HG03095 (cell line): ENCODE measurements at regions not wholly inside any gene's neighbourhood (a gene's known extent, or its start where the extent isn't known, plus 50 kb on each side); places are given as distances from the start of the nearest gene placed in this dataset.
A peak's percentile ranks its signal among the peaks of the same experiment; 100 is the strongest.
"Not testable (repeated sequence)": the region's sequence is repeated elsewhere in the genome, so short reads cannot be mapped to it uniquely, and the experiment has no call there.

Source experiments
- ATAC-seq: cut with Tn5 transposase; IDR thresholded peaks from one replicate; pipeline ENCODE4 v1.9.1; 2021; ENCODE audit warnings: moderate library complexity; ENCODE audit not compliant: unreplicated experiment

GRCh38 chr13:79190932-79191331 lies 215.1 kb downstream of the RBM26 start:
- ATAC-seq: peak; percentile 34

- no peak for ATAC-seq
These were observed 218.0 kb downstream of the RBM26 start for GRCh38 chr13:79187917-79188690.

GRCh38 chr13:79185580-79185979 lies 220.5 kb downstream of the RBM26 start:
- ATAC-seq: no peak

- no peak for ATAC-seq
These were observed 222.8 kb downstream of the RBM26 start for GRCh38 chr13:79183231-79183630.

GRCh38 chr13:79173691-79174090 lies 232.4 kb downstream of the RBM26 start:
- not testable (repeated sequence) for ATAC-seq

- not testable (repeated sequence) for ATAC-seq
These were observed 233.1 kb downstream of the RBM26 start for GRCh38 chr13:79172924-79173323.

- no peak for ATAC-seq
These were observed 234.7 kb downstream of the RBM26 start for GRCh38 chr13:79171141-79172061.

- no peak for ATAC-seq
These were observed 245.2 kb downstream of the RBM26 start for GRCh38 chr13:79160818-79161217.

- ATAC-seq: no peak
These were observed 250.2 kb downstream of the RBM26 start for GRCh38 chr13:79155883-79156282.

- no peak for ATAC-seq
These were observed 256.8 kb downstream of the RBM26 start for GRCh38 chr13:79149210-79149609.

- ATAC-seq: no peak
These were observed 265.0 kb downstream of the RBM26 start for GRCh38 chr13:79141082-79141481.

GRCh38 chr13:79128158-79128557 lies 277.9 kb downstream of the RBM26 start:
- no peak for ATAC-seq

- ATAC-seq: no peak
These were observed 279.3 kb downstream of the RBM26 start for GRCh38 chr13:79126706-79127105.

- ATAC-seq: no peak
These were observed 281.9 kb downstream of the RBM26 start for GRCh38 chr13:79124183-79124582.

- no peak for ATAC-seq
These were observed 284.8 kb downstream of the RBM26 start for GRCh38 chr13:79121286-79121685.

- no peak for ATAC-seq
These were observed 286.4 kb downstream of the RBM26 start for GRCh38 chr13:79119578-79120107.

- no peak for ATAC-seq
These were observed 294.0 kb downstream of the RBM26 start for GRCh38 chr13:79112016-79112415.

GRCh38 chr13:79108914-79109643 lies 297.0 kb downstream of the RBM26 start:
- ATAC-seq: no peak

GRCh38 chr13:79098596-79098995 lies 307.5 kb downstream of the RBM26 start:
- no peak for ATAC-seq

- no peak for ATAC-seq
These were observed 308.9 kb downstream of the RBM26 start for GRCh38 chr13:79097201-79097600.

- no peak for ATAC-seq
These were observed 310.0 kb downstream of the RBM26 start for GRCh38 chr13:79096099-79096498.
